ENCODE measurements at regions not wholly inside any gene's neighbourhood (a gene's known extent, or its start where the extent isn't known, plus 50 kb on each side); places are given as distances from the start of the nearest gene placed in this dataset.

- no peak for TF ChIP-seq EZH2 (IDR thresholded peaks at IDR 0.05; ENCODE audit: insufficient read depth, poor library complexity, severe bottlenecking)
- TF ChIP-seq EZH2phosphoT487 (IDR thresholded peaks at IDR 0.05; ENCODE audit: insufficient read depth, low read depth), result no peak
These were observed 59.1 kb upstream of the CDYL start for GRCh38 chr6:4717124-4717523.

Data from GM23248 (cell line).